NB4 (cell line): ENCODE measurements at regions not wholly inside any gene's neighbourhood (a gene's known extent, or its start where the extent isn't known, plus 50 kb on each side); places are given as distances from the start of the nearest gene placed in this dataset.

Source experiments
- MYC ChIP-seq: IDR thresholded peaks from 2 replicates; pipeline ENCODE4 v1.6.1; 2011; ENCODE audit warnings: low read depth, low read length
- POLR2A ChIP-seq: IDR thresholded peaks from 2 replicates; pipeline ENCODE4 v1.6.1; 2011; ENCODE audit warnings: mild to moderate bottlenecking; ENCODE audit not compliant: insufficient read length; ENCODE audit errors: extremely low read depth
- TF ChIP-seq, protein P1 (sequence below): IDR thresholded peaks from one replicate; pipeline ENCODE4 v1.5.1; 2012; ENCODE audit warnings: low read depth, low read length
- TF ChIP-seq, protein P2 (sequence below): IDR thresholded peaks from 2 replicates; pipeline ENCODE4 v1.6.1; 2011; ENCODE audit warnings: low read depth, low read length

GRCh38 chr4:149910604-149911350 is 95.1 kb upstream of the IQCM start:
- TF ChIP-seq POLR2A (no peak), MYC (no peak)
- TF ChIP-seq, protein P1, sequence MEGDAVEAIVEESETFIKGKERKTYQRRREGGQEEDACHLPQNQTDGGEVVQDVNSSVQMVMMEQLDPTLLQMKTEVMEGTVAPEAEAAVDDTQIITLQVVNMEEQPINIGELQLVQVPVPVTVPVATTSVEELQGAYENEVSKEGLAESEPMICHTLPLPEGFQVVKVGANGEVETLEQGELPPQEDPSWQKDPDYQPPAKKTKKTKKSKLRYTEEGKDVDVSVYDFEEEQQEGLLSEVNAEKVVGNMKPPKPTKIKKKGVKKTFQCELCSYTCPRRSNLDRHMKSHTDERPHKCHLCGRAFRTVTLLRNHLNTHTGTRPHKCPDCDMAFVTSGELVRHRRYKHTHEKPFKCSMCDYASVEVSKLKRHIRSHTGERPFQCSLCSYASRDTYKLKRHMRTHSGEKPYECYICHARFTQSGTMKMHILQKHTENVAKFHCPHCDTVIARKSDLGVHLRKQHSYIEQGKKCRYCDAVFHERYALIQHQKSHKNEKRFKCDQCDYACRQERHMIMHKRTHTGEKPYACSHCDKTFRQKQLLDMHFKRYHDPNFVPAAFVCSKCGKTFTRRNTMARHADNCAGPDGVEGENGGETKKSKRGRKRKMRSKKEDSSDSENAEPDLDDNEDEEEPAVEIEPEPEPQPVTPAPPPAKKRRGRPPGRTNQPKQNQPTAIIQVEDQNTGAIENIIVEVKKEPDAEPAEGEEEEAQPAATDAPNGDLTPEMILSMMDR, result no peak
- TF ChIP-seq, protein P2, sequence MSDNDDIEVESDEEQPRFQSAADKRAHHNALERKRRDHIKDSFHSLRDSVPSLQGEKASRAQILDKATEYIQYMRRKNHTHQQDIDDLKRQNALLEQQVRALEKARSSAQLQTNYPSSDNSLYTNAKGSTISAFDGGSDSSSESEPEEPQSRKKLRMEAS, result no peak
